ENCODE measurements at regions not wholly inside any gene's neighbourhood (a gene's known extent, or its start where the extent isn't known, plus 50 kb on each side); places are given as distances from the start of the nearest gene placed in this dataset.
A peak's percentile ranks its signal among the peaks of the same experiment; 100 is the strongest.

DNA sequence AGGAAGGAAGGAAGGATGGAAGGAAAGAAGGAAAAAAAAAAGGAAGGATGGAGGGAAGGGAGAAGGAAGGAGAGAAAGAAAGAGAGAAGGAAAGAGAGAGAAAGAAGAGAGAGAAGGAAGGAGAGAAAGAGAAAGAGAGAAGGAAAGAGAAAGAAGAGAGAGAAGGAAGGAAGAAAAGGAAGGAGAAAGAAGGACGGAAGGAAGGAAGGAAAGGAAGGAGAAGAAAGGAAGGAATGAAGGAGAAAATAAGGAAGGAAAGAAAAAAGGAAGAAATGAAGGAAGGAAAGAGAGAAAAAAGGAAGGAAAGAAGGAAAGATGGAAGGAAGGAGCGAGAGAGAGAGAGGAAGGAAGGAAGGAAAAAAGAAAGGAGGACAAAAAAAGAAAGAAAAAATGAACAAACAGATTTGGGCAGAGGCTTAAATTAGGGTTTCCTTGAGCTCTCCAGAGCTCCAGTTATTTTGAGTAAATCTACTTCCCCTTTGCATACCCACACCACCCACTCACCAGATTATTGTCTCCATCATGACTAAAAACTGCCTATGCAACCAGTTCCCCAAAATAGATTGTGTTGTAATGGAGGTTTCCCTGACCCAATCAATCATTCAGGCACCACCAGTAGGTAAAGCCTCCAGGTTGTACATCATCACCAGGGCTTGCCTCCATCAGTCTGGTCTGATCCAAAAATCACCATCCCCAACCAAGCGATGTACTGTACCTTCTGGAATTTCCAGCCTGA is 1722.9 kb upstream of the PCDH10 start:
- Histone ChIP-seq H3K4me3 (ENCODE audit: low read length in 3 of 3) (no peak overlapping the region), H3K4me1 (ENCODE audit: control insufficient read depth in 2 of 3, insufficient read depth in 2 of 3, low read depth in 1 of 3, low read length in 3 of 3) (no peaks in the 10 kb centered on the region), H3K27me3 (ENCODE audit: control insufficient read depth, insufficient read depth, low read length) (no peaks in the 10 kb centered on the region), H3K9ac (ENCODE audit: low read length in 3 of 3) (no peak overlapping the region), H3K36me3 (ENCODE audit: control insufficient read depth in 2 of 3, insufficient read depth in 3 of 3, low read length in 3 of 3) (no peaks in the 10 kb centered on the region), H3K27ac (ENCODE audit: low read depth in 2 of 2, low read length in 2 of 2) (no peak overlapping the region), H3K9me3 (ENCODE audit: control insufficient read depth in 2 of 3, insufficient read depth in 1 of 3, low read length in 3 of 3) (no peaks in the 10 kb centered on the region)
- DNase-seq: no peak
- FAIRE-seq: no peak
- intact Hi-C loops (cut with DNase I): no loop called here
- TF ChIP-seq, protein P1, sequence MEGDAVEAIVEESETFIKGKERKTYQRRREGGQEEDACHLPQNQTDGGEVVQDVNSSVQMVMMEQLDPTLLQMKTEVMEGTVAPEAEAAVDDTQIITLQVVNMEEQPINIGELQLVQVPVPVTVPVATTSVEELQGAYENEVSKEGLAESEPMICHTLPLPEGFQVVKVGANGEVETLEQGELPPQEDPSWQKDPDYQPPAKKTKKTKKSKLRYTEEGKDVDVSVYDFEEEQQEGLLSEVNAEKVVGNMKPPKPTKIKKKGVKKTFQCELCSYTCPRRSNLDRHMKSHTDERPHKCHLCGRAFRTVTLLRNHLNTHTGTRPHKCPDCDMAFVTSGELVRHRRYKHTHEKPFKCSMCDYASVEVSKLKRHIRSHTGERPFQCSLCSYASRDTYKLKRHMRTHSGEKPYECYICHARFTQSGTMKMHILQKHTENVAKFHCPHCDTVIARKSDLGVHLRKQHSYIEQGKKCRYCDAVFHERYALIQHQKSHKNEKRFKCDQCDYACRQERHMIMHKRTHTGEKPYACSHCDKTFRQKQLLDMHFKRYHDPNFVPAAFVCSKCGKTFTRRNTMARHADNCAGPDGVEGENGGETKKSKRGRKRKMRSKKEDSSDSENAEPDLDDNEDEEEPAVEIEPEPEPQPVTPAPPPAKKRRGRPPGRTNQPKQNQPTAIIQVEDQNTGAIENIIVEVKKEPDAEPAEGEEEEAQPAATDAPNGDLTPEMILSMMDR (IDR thresholded peaks at IDR 0.05; ENCODE audit: borderline replicate concordance, extremely low read depth, insufficient read depth): no peak

DNA sequence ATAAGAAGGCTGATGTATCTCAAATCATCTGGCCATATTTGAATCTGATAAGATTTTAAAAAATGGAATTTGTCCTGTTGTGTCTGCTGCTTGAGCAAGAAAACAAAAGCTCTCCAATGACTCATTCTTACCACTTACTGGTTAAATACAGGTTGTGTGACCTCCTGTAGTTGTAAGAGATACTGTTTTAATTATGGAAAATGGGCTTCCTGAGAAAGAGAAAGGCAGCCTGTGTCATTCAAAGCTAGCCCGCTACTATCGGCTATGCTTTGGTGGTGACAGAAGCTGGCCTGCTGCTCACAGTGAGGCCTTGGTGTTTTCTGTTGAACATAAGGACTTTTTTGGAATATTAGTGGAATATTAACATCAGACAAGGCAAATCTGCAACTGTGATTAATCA is 1722.1 kb upstream of the PCDH10 start:
- FAIRE-seq: no peak
- H3K27ac ChIP-seq (ENCODE audit: low read depth in 2 of 2, low read length in 2 of 2): no peak overlapping the region
- H3K4me1 ChIP-seq (ENCODE audit: control insufficient read depth in 2 of 3, insufficient read depth in 2 of 3, low read depth in 1 of 3, low read length in 3 of 3): no peaks in the 10 kb centered on the region
- no peak overlapping the region for H3K4me3 ChIP-seq (ENCODE audit: low read length in 3 of 3)
- H3K9ac ChIP-seq (ENCODE audit: low read length in 3 of 3): no peak overlapping the region
- no peaks in the 10 kb centered on the region for H3K9me3 ChIP-seq (ENCODE audit: control insufficient read depth in 2 of 3, insufficient read depth in 1 of 3, low read length in 3 of 3)
- H3K27me3 ChIP-seq (ENCODE audit: control insufficient read depth, insufficient read depth, low read length): no peaks in the 10 kb centered on the region
- no peaks in the 10 kb centered on the region for H3K36me3 ChIP-seq (ENCODE audit: control insufficient read depth in 2 of 3, insufficient read depth in 3 of 3, low read length in 3 of 3)
- intact Hi-C loops (cut with DNase I): no loop called here
- TF ChIP-seq, protein P1 (IDR thresholded peaks at IDR 0.05; ENCODE audit: borderline replicate concordance, extremely low read depth, insufficient read depth): no peak
- DNase-seq: no peak

DNA sequence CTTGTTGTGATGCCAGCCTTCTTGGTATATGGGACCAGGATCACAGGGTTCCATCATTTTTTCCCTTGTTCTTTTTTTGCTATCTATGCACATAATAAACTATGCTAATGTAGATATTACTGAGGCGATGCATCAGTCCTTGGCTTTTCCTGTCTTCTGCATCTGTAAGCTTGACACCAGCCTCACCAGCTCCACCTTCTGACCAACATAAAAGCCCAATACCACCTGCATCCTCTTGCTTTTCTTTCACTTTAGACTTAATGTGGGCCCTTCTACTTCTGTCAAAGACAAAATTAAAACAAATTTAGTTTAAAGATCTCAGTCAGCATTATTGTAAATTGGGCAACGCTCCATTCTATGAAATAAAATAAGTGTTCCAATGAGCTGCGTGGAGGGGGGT is 1718.8 kb upstream of the PCDH10 start:
- no peak overlapping the region for H3K27ac ChIP-seq (ENCODE audit: low read depth in 2 of 2, low read length in 2 of 2)
- intact Hi-C loops (cut with DNase I): no loop called here

More for the DNA sequence above, 1718.8 kb upstream of the PCDH10 start:
- Histone ChIP-seq H3K27me3 (ENCODE audit: control insufficient read depth, insufficient read depth, low read length) (no peaks in the 10 kb centered on the region), H3K36me3 (ENCODE audit: control insufficient read depth in 2 of 3, insufficient read depth in 3 of 3, low read length in 3 of 3) (no peaks in the 10 kb centered on the region), H3K4me1 (ENCODE audit: control insufficient read depth in 2 of 3, insufficient read depth in 2 of 3, low read depth in 1 of 3, low read length in 3 of 3) (no peaks in the 10 kb centered on the region), H3K9ac (ENCODE audit: low read length in 3 of 3) (no peak overlapping the region), H3K9me3 (ENCODE audit: control insufficient read depth in 2 of 3, insufficient read depth in 1 of 3, low read length in 3 of 3) (no peaks in the 10 kb centered on the region), H3K4me3 (ENCODE audit: low read length in 3 of 3) (no peak overlapping the region)
- DNase-seq (no peak), FAIRE-seq (no peak)
- TF ChIP-seq, protein P1 (IDR thresholded peaks at IDR 0.05; ENCODE audit: borderline replicate concordance, extremely low read depth, insufficient read depth): peak; percentile 9

Data from kidney (tissue), 13 donors.